ENCODE measurements at regions not wholly inside any gene's neighbourhood (a gene's known extent, or its start where the extent isn't known, plus 50 kb on each side); places are given as distances from the start of the nearest gene placed in this dataset.

DNA sequence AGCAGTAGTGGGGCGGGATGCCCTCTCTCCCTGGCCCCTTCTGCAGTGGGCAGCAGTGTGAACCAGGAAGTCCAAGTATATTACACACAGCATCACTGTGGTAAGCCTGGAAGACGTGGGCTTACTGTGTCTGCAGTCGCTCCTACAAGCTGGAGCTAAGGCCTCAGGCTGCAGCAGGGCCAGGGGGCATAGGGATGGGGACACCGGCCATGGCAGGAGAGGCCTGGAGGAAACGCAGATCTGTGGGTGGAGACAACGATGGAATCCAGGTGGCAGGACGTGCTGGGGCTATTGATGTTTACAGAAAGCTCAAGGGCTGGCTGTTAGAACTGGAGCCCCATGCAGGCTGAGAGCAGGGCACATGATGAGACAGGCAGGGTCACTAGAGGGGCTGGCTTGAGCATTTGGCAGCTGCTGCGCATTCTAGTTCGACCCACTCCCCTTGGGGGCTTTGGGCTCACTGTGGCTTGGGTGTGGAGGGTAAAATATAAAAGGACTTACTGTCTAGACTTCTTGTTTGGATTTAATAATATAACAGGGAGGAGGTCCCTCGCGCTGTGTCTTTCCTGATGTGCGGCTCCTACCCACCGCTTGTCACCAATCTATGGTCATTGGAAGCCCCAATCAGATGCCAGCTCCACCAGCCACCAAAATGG is 539.5 kb downstream of the TBC1D22A start:
- TF ChIP-seq EGR1 (IDR thresholded peaks at IDR 0.05; ENCODE audit: low read depth), result no peak
- TF ChIP-seq, protein P1, sequence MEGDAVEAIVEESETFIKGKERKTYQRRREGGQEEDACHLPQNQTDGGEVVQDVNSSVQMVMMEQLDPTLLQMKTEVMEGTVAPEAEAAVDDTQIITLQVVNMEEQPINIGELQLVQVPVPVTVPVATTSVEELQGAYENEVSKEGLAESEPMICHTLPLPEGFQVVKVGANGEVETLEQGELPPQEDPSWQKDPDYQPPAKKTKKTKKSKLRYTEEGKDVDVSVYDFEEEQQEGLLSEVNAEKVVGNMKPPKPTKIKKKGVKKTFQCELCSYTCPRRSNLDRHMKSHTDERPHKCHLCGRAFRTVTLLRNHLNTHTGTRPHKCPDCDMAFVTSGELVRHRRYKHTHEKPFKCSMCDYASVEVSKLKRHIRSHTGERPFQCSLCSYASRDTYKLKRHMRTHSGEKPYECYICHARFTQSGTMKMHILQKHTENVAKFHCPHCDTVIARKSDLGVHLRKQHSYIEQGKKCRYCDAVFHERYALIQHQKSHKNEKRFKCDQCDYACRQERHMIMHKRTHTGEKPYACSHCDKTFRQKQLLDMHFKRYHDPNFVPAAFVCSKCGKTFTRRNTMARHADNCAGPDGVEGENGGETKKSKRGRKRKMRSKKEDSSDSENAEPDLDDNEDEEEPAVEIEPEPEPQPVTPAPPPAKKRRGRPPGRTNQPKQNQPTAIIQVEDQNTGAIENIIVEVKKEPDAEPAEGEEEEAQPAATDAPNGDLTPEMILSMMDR (IDR thresholded peaks at IDR 0.05 in 2 of 3, conservative IDR thresholded peaks at IDR 0.05 in 1 of 3; ENCODE audit: borderline replicate concordance in 1 of 3, insufficient read depth in 1 of 3, low read depth in 2 of 3, low read length in 2 of 3), result no peak
